ENCODE measurements at regions not wholly inside any gene's neighbourhood (a gene's known extent, or its start where the extent isn't known, plus 50 kb on each side); places are given as distances from the start of the nearest gene placed in this dataset.

- no peak for TF ChIP-seq CTCF (IDR thresholded peaks at IDR 0.05)
- no peak for TF ChIP-seq POLR2A (IDR thresholded peaks at IDR 0.05)
Measured at GRCh38 chr9:97763874-97764273, 66.7 kb upstream of the XPA start.

Data from lower leg skin (tissue), 3 donors.